Vagina (tissue), 2 donors: ENCODE measurements at regions not wholly inside any gene's neighbourhood (a gene's known extent, or its start where the extent isn't known, plus 50 kb on each side); places are given as distances from the start of the nearest gene placed in this dataset.

Experiments
- DNase-seq, 2 donors: peaks; one replicate each; pipeline ENCODE4 v3.0.0-alpha.2; 2017; ENCODE audit errors: extremely low spot score in 2 of 2
- H3K27ac ChIP-seq: fragments of 200-600 bp; sonication (generic); one replicate; pipeline ENCODE4 v1.5.1; 2019
- H3K27me3 ChIP-seq: fragments of 200-600 bp; sonication (generic); one replicate; pipeline ENCODE4 v1.5.1; 2019
- H3K36me3 ChIP-seq, 2 donors: fragments of 200-600 bp; sonication (generic); one replicate each; pipeline ENCODE4 v1.5.1; 2017 to 2019
- H3K4me1 ChIP-seq: fragments of 200-600 bp; sonication (generic); one replicate; pipeline ENCODE4 v1.5.1; 2019
- H3K4me3 ChIP-seq, 2 donors: fragments of 200-600 bp; sonication (generic); 1 replicate in 1 of 2; 2 replicates in 1 of 2; pipeline ENCODE4 v1.5.1; 2016 to 2019
- H3K9me3 ChIP-seq: fragments of 200-600 bp; sonication (generic); one replicate; pipeline ENCODE4 v1.5.1; 2019
- POLR2A ChIP-seq, 2 donors: fragments of 450-650 bp; IDR thresholded peaks; one replicate each; pipeline ENCODE4 v1.6.1; 2017; ENCODE audit warnings: antibody characterized with exemption in 2 of 2, mild to moderate bottlenecking in 2 of 2, moderate library complexity in 2 of 2
- POLR2AphosphoS5 ChIP-seq, 2 donors: sonication (generic); formaldehyde crosslinking; IDR thresholded peaks; one replicate each; pipeline ENCODE4 v1.9.0; 2017; ENCODE audit warnings: antibody characterized with exemption in 2 of 2, mild to moderate bottlenecking in 2 of 2, low read depth in 1 of 2; ENCODE audit not compliant: insufficient read depth in 1 of 2
- intact Hi-C: fragments of 100-400 bp; cut with DNase I; formaldehyde crosslinking; loops from one replicate; pipeline ENCODE4 v1.15.1; 2023
- TF ChIP-seq, protein P1 (sequence below), 3 experiments: fragments of 450-650 bp in 2 of 3; fragments of 200-600 bp in 1 of 3; sonication (generic) in 1 of 3; IDR thresholded peaks; one replicate each; pipeline ENCODE4 v1.5.1; 2017 to 2019; ENCODE audit warnings: antibody characterized with exemption in 3 of 3, mild to moderate bottlenecking in 2 of 3, moderate library complexity in 2 of 3

DNA sequence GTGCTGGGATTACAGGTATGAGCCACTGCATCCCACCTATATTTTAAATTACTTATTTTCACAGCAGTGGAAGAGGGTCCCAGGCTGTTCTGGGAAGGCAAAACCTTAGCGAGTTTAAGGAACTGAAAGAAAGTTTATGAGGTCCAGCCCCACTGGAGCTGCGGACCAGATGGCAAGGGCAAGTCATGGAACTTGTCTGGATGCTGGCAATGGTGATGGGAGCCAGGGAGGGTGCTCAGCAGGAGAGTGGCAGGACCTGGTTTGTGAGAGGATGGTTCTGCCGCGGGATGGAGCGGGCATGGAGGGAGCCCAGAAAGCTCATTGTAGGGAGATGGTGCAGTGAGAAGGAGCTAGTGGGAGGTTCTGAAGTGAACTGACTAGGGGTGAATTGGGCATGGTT, 50.6 kb upstream of the SLC45A1 start:
- TF ChIP-seq POLR2A (IDR thresholded peaks at IDR 0.05) = no peak
- TF ChIP-seq POLR2AphosphoS5 (IDR thresholded peaks at IDR 0.05; ENCODE audit: insufficient read depth in 1 of 2, low read depth in 1 of 2) = no peak
- TF ChIP-seq, protein P1, sequence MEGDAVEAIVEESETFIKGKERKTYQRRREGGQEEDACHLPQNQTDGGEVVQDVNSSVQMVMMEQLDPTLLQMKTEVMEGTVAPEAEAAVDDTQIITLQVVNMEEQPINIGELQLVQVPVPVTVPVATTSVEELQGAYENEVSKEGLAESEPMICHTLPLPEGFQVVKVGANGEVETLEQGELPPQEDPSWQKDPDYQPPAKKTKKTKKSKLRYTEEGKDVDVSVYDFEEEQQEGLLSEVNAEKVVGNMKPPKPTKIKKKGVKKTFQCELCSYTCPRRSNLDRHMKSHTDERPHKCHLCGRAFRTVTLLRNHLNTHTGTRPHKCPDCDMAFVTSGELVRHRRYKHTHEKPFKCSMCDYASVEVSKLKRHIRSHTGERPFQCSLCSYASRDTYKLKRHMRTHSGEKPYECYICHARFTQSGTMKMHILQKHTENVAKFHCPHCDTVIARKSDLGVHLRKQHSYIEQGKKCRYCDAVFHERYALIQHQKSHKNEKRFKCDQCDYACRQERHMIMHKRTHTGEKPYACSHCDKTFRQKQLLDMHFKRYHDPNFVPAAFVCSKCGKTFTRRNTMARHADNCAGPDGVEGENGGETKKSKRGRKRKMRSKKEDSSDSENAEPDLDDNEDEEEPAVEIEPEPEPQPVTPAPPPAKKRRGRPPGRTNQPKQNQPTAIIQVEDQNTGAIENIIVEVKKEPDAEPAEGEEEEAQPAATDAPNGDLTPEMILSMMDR (IDR thresholded peaks at IDR 0.05) = no peak
- Histone ChIP-seq H3K4me3 (no peak overlapping the region), H3K9me3 (no peaks in the 10 kb centered on the region), H3K27ac (no peak overlapping the region), H3K4me1 (no peaks in the 10 kb centered on the region), H3K27me3 (no peaks in the 10 kb centered on the region), H3K36me3 (no peaks in the 10 kb centered on the region)
- intact Hi-C loops = no loop called here
- DNase-seq = no peak

DNA sequence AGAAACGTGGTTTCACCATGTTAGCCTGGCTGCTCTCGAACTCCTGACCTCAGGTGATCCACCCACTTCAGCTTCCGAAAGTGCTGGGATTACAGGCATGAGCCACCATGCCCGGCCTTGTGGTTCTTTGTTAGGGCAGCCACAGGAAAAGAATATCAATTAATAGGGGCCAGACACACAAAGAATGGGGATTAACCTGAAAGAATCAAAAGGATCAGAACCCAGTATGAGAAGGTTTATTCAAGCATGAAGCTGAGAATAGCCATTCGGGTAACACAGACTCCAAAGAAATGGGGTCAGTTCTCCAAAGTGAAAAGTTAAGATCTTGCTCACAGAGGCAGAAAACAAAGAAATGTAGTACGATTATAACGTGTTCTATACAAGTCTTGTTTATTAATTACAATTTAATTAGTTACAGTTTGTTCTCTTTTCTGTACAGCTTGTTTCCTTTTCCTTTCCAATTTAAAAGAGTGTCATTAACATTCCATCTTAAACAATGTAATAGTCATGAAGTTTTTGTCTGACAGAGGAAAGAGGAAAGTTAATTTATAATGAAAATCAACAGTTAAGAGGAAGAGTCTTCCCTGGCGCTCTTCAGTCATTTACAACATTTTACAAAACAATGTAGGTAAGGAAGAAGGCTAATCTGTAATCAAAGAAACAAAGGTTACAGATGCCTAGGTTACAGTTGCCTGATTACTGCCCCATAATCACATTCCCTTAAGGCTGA, 51.3 kb upstream of the SLC45A1 start:
- Histone ChIP-seq H3K4me3 (no peak overlapping the region), H3K36me3 (no peaks in the 10 kb centered on the region), H3K4me1 (no peaks in the 10 kb centered on the region), H3K9me3 (no peaks in the 10 kb centered on the region), H3K27me3 (no peaks in the 10 kb centered on the region), H3K27ac (no peak overlapping the region)
- TF ChIP-seq POLR2A (IDR thresholded peaks at IDR 0.05) = no peak
- TF ChIP-seq, protein P1 (IDR thresholded peaks at IDR 0.05) = no peak
- no peak for TF ChIP-seq POLR2AphosphoS5 (IDR thresholded peaks at IDR 0.05; ENCODE audit: insufficient read depth in 1 of 2, low read depth in 1 of 2)
- intact Hi-C loops = no loop called here
- no peak for DNase-seq

DNA sequence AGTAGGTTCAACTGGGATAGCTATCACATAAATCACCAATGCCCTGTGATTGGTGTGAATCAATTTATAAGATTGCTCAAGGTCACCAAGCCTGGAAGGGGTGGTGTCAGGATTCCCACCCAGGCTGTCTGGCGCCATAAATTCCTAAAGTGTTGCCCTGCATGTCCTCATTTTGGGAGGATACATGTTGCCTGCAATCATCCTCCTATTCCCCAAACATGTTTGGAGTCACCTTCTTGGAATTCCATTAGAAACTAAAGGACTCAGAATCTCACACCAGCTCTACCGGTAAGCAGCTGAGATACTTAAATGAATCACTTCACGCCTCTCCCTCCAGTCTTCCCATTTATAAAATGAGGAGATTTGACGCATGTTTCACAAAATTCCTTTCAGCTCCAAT, 54.1 kb upstream of the SLC45A1 start:
- Histone ChIP-seq H3K4me3 (no peak overlapping the region), H3K36me3 (no peaks in the 10 kb centered on the region), H3K27ac (no peak overlapping the region), H3K27me3 (no peaks in the 10 kb centered on the region), H3K4me1 (peaks cover 14% of the 10 kb centered on the region), H3K9me3 (no peaks in the 10 kb centered on the region)
- TF ChIP-seq, protein P1 (IDR thresholded peaks at IDR 0.05) = no peak
- TF ChIP-seq POLR2AphosphoS5 (IDR thresholded peaks at IDR 0.05; ENCODE audit: insufficient read depth in 1 of 2, low read depth in 1 of 2) (no peak), POLR2A (IDR thresholded peaks at IDR 0.05) (no peak)
- no peak for DNase-seq
- intact Hi-C loops = no loop called here

DNA sequence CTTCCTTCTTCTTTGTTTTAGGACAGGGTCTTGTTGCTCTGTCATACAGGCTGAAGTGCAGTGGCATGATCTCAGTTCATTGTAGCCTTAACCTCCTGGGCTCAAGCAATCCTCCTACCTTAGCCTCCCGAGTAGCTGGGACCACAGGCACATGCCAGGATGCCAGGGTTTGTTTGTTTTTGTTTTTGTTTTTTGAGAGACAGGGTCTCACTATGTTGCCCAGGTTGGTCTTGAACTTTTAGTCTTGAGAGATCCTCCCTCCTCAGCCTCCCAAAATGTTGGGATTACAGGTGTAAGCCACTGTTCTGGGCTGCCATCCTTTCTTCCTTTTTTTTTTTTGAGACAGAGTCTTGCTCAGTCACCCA, 56.5 kb upstream of the SLC45A1 start:
- H3K27ac ChIP-seq = no peak overlapping the region

More for the DNA sequence above, 56.5 kb upstream of the SLC45A1 start:
- Histone ChIP-seq H3K27me3 (no peaks in the 10 kb centered on the region), H3K9me3 (no peaks in the 10 kb centered on the region), H3K4me3 (no peak overlapping the region), H3K4me1 (peaks cover 16% of the 10 kb centered on the region), H3K36me3 (no peaks in the 10 kb centered on the region)
- intact Hi-C loops = no loop called here
- no peak for DNase-seq
- TF ChIP-seq POLR2AphosphoS5 (IDR thresholded peaks at IDR 0.05; ENCODE audit: insufficient read depth in 1 of 2, low read depth in 1 of 2) (no peak), POLR2A (IDR thresholded peaks at IDR 0.05) (no peak)
- TF ChIP-seq, protein P1 (IDR thresholded peaks at IDR 0.05) = no peak
